ENCODE measurements at regions not wholly inside any gene's neighbourhood (a gene's known extent, or its start where the extent isn't known, plus 50 kb on each side); places are given as distances from the start of the nearest gene placed in this dataset.

- intact Hi-C loops (cut with DNase I), result no loop called here
- FAIRE-seq, result peak; percentile 92
- peak overlapping the region; percentile 63 to 71 for H3K27ac ChIP-seq (ENCODE audit: low read depth in 2 of 2, low read length in 2 of 2)
Measured at GRCh38 chr9:13971966-13972655, 341.8 kb downstream of the NFIB start.

GRCh38 chr9:13971415-13971814 lies 342.5 kb downstream of the NFIB start:
- intact Hi-C loops (cut with DNase I), result no loop called here
- H3K9ac ChIP-seq (ENCODE audit: low read length in 3 of 3), result no peak overlapping the region
- H3K4me3 ChIP-seq (ENCODE audit: low read length in 3 of 3), result peak overlapping the region in 1 of 3 donors; percentile 5
- H3K9me3 ChIP-seq (ENCODE audit: control insufficient read depth in 2 of 3, insufficient read depth in 1 of 3, low read length in 3 of 3), result no peaks in the 10 kb centered on the region
- no peak for FAIRE-seq
- TF ChIP-seq CTCF (IDR thresholded peaks at IDR 0.05; ENCODE audit: borderline replicate concordance, extremely low read depth, insufficient read depth), result no peak
- H3K36me3 ChIP-seq (ENCODE audit: control insufficient read depth in 2 of 3, insufficient read depth in 3 of 3, low read length in 3 of 3), result no peaks in the 10 kb centered on the region
- no peaks in the 10 kb centered on the region for H3K27me3 ChIP-seq (ENCODE audit: control insufficient read depth, insufficient read depth, low read length)
- H3K27ac ChIP-seq (ENCODE audit: low read depth in 2 of 2, low read length in 2 of 2), result no peak overlapping the region
- H3K4me1 ChIP-seq (ENCODE audit: control insufficient read depth in 2 of 3, insufficient read depth in 2 of 3, low read depth in 1 of 3, low read length in 3 of 3), result peaks cover 0 to 17% (median 2%) of the 10 kb centered on the region in 3 donors
- no peak for DNase-seq

More at GRCh38 chr9:13971966-13972655, 341.8 kb downstream of the NFIB start:
- no peaks in the 10 kb centered on the region for H3K27me3 ChIP-seq (ENCODE audit: control insufficient read depth, insufficient read depth, low read length)
- H3K4me3 ChIP-seq (ENCODE audit: low read length in 3 of 3), result peak overlapping the region in 1 of 3 donors; percentile 5
- no peaks in the 10 kb centered on the region for H3K9me3 ChIP-seq (ENCODE audit: control insufficient read depth in 2 of 3, insufficient read depth in 1 of 3, low read length in 3 of 3)
- peaks cover 0 to 17% (median 2%) of the 10 kb centered on the region in 3 donors for H3K4me1 ChIP-seq (ENCODE audit: control insufficient read depth in 2 of 3, insufficient read depth in 2 of 3, low read depth in 1 of 3, low read length in 3 of 3)
- peak overlapping the region in 1 of 3 donors; percentile 10 for H3K9ac ChIP-seq (ENCODE audit: low read length in 3 of 3)
- DNase-seq, result peak in 3 of 5 donors; percentile 51 to 85 (median 80)
- no peak for TF ChIP-seq CTCF (IDR thresholded peaks at IDR 0.05; ENCODE audit: borderline replicate concordance, extremely low read depth, insufficient read depth)
- H3K36me3 ChIP-seq (ENCODE audit: control insufficient read depth in 2 of 3, insufficient read depth in 3 of 3, low read length in 3 of 3), result no peaks in the 10 kb centered on the region

- no peak for FAIRE-seq
- H3K4me1 ChIP-seq (ENCODE audit: control insufficient read depth in 2 of 3, insufficient read depth in 2 of 3, low read depth in 1 of 3, low read length in 3 of 3), result peaks cover 0 to 17% (median 2%) of the 10 kb centered on the region in 3 donors
- intact Hi-C loops (cut with DNase I), result no loop called here
- no peaks in the 10 kb centered on the region for H3K36me3 ChIP-seq (ENCODE audit: control insufficient read depth in 2 of 3, insufficient read depth in 3 of 3, low read length in 3 of 3)
- H3K9me3 ChIP-seq (ENCODE audit: control insufficient read depth in 2 of 3, insufficient read depth in 1 of 3, low read length in 3 of 3), result no peaks in the 10 kb centered on the region
- no peak overlapping the region for H3K9ac ChIP-seq (ENCODE audit: low read length in 3 of 3)
- DNase-seq, result no peak
- TF ChIP-seq CTCF (IDR thresholded peaks at IDR 0.05; ENCODE audit: borderline replicate concordance, extremely low read depth, insufficient read depth), result no peak
- no peak overlapping the region for H3K27ac ChIP-seq (ENCODE audit: low read depth in 2 of 2, low read length in 2 of 2)
- H3K27me3 ChIP-seq (ENCODE audit: control insufficient read depth, insufficient read depth, low read length), result no peaks in the 10 kb centered on the region
- no peak overlapping the region for H3K4me3 ChIP-seq (ENCODE audit: low read length in 3 of 3)
Measured at GRCh38 chr9:13970426-13970825, 343.5 kb downstream of the NFIB start.

Data from kidney (tissue), 13 donors.